GM12865 (cell line): ENCODE measurements at regions not wholly inside any gene's neighbourhood (a gene's known extent, or its start where the extent isn't known, plus 50 kb on each side); places are given as distances from the start of the nearest gene placed in this dataset.

Experiments used
- DNase-seq: peaks from one replicate; pipeline ENCODE4 v3.0.0; 2010; ENCODE audit warnings: low read depth
- H3K4me3 ChIP-seq: 2 replicates; pipeline ENCODE4 v1.5.1; 2011; ENCODE audit warnings: mild to moderate bottlenecking, low read depth, low read length, control low read depth
- TF ChIP-seq, protein P1 (sequence below): IDR thresholded peaks from 2 replicates; pipeline ENCODE4 v1.5.1; 2011; ENCODE audit warnings: low read length, control low read depth, low read depth, inconsistent platforms; ENCODE audit not compliant: insufficient read depth; ENCODE audit errors: missing control alignments

DNA sequence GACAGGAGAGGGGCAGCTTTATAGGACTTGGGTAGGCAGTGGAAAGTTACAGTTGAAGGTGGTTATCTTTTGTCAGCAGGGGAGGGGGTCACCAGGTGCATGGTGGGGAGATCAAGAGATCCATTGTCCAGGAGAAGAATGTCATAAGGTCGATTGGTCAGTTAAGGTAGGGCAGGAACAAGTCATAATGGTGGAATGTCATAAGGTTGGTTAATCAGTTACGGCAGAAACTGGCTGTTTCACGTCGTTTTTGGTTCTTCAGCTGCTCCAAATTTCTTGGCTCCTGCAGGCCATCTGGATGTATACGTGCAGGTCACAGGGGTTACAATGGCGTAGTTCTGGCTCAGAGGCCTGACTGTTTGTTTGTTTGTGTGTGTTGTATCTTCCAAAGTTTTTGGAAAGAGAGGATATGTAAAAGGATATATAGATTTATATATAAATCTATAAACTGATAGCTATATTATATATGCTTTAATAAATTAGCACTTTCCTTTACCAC lies 565.1 kb downstream of the ZNF385D start:
- no peak for DNase-seq
- H3K4me3 ChIP-seq = no peak overlapping the region
- TF ChIP-seq, protein P1, sequence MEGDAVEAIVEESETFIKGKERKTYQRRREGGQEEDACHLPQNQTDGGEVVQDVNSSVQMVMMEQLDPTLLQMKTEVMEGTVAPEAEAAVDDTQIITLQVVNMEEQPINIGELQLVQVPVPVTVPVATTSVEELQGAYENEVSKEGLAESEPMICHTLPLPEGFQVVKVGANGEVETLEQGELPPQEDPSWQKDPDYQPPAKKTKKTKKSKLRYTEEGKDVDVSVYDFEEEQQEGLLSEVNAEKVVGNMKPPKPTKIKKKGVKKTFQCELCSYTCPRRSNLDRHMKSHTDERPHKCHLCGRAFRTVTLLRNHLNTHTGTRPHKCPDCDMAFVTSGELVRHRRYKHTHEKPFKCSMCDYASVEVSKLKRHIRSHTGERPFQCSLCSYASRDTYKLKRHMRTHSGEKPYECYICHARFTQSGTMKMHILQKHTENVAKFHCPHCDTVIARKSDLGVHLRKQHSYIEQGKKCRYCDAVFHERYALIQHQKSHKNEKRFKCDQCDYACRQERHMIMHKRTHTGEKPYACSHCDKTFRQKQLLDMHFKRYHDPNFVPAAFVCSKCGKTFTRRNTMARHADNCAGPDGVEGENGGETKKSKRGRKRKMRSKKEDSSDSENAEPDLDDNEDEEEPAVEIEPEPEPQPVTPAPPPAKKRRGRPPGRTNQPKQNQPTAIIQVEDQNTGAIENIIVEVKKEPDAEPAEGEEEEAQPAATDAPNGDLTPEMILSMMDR = no peak

DNA sequence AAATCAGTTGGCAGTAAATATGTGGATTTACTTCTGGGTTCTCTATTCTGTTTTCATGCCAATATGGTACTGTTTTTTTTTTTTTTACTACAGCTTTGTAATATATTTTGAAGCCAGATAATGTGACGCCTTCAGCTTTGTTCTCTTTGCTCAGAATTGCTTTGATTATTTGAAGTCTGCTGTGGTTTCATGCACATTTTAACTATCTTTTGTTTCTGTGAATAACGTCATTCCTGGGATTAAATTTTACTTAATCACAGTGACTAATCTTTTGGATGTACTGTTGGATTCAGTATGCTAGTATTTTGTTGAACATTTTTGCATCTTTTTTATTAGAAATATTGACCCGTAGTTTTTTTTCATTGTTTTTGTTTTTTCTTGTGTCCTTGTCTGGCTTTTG lies 576.5 kb downstream of the ZNF385D start:
- DNase-seq = no peak
- TF ChIP-seq, protein P1 = no peak
- H3K4me3 ChIP-seq = no peak overlapping the region

DNA sequence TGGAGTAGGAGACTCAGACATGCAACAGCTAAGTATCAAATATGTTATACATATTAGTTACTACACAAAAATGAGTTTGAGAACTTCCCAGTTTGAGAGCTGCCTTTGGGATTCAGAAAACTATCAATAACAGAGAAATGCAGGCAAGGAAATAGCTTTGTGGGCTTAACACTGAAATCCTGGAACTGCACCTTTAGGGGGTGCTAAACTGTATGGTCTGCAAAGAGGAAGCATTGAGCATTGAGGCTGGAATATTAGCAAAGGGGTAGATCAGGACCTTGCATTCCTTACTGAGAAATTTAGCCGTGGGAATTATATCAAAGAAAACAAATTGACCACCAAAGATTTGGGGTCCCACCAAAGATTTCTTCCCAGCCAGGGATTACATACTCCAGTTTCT lies 580.0 kb downstream of the ZNF385D start:
- DNase-seq = peak; percentile 24
- TF ChIP-seq, protein P1 = peak; percentile 64

DNA sequence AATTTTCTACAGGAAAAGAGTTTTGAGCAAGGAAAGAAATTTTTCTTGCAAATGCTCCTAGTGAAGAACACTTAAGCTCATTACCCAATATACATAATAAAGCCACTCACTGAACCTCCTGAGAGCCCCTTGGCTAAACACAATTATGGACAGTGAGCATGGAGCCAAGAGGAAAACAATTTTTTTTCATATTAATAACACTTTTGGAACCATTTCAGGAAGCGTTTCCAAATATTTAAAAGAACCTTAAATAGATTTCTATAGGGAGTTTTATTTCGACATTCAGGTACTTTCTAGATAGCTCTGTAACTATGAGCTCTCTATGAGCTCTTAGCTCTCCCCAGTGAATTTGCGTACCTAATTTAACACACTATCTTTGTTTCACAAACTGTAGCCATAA lies 581.1 kb downstream of the ZNF385D start:
- TF ChIP-seq, protein P1 = no peak
- no peak overlapping the region for H3K4me3 ChIP-seq
- DNase-seq = no peak

More for the DNA sequence above, 580.0 kb downstream of the ZNF385D start:
- H3K4me3 ChIP-seq = no peak overlapping the region

- no peak for DNase-seq
- TF ChIP-seq, protein P1 = no peak
Observed at GRCh38 chr3:21168471-21168870, 582.5 kb downstream of the ZNF385D start.

GRCh38 chr3:21163956-21164355 lies 587.1 kb downstream of the ZNF385D start:
- no peak overlapping the region for H3K4me3 ChIP-seq
- DNase-seq = no peak
- TF ChIP-seq, protein P1 = no peak

More at GRCh38 chr3:21168471-21168870, 582.5 kb downstream of the ZNF385D start:
- H3K4me3 ChIP-seq = no peak overlapping the region

DNA sequence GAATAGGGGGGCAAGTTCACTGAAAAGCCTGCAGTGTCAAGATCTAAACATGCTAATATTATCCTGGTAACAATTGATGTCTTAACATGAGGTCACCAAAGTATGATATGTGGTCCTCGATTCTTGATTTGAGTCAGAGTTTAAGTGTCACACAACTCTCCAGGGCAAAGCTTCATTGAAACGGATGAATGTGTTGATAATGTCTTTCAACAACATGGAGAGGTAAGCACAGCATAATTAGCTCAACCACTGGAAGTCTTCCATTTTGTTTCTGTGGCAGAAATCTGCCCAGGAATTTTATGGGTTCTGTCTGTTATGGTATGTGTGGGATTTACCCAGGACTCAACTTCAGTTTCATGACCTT lies 591.5 kb downstream of the ZNF385D start:
- no peak overlapping the region for H3K4me3 ChIP-seq
- TF ChIP-seq, protein P1 = no peak
- DNase-seq = no peak
